ENCODE measurements at regions not wholly inside any gene's neighbourhood (a gene's known extent, or its start where the extent isn't known, plus 50 kb on each side); places are given as distances from the start of the nearest gene placed in this dataset.

- TF ChIP-seq CTCF (conservative IDR thresholded peaks at IDR 0.05 in 1 of 2, IDR thresholded peaks at IDR 0.05 in 1 of 2; ENCODE audit: low read depth in 1 of 2, low read length in 2 of 2) (no peak), EZH2 (IDR thresholded peaks at IDR 0.05; ENCODE audit: low read length, missing control alignments) (no peak)
Observed at GRCh38 chr6:134819236-134819635, 130.7 kb downstream of the ALDH8A1 start.
